ENCODE measurements at regions not wholly inside any gene's neighbourhood (a gene's known extent, or its start where the extent isn't known, plus 50 kb on each side); places are given as distances from the start of the nearest gene placed in this dataset.

- no peak for DNase-seq (ENCODE audit: low read depth in 3 of 3, low spot score in 1 of 3)
These were observed 256.7 kb upstream of the GNAI1 start for GRCh38 chr7:79877874-79878465.

- DNase-seq (ENCODE audit: low read depth in 3 of 3, low spot score in 1 of 3) = no peak
These were observed 257.8 kb upstream of the GNAI1 start for GRCh38 chr7:79876848-79877252.

DNA sequence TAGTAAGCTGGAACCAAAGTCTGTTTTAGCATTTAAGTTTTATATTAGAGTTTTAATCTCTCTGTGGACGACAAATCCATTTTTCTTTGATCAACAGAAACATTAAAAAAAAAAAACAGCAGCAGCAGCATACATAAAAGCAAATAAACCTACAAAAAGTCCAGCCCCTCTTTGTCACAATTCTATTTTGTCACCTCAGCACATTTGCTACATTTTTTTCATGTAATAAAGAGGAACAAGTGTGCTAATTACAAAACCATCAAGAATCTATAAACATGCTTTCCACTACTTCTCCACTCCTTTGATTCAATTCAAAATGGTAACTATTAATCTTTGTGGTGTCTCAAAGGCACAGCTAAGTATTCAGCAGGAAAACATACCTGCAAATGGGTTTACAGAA, 259.8 kb upstream of the GNAI1 start:
- DNase-seq (ENCODE audit: low read depth in 3 of 3, low spot score in 1 of 3) = no peak

DNA sequence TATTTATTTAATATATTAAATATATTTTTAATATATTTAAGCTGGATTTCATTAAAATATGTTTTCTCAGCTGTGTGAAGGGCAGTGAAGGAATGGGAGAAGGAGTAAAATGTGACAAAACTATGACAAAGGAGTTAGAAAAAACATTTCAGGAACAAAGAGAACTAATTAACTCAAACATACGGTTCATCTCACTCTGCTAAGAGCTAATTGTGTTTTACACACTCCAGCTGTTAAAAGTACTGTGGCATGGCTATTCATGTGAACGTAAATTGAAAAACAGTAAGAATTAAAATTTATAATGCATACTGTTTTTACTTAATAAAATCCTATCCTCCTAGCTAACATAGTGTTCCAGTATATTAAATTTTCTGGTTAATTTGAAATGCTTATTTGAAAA, 262.5 kb upstream of the GNAI1 start:
- DNase-seq (ENCODE audit: low read depth in 3 of 3, low spot score in 1 of 3) = no peak

GRCh38 chr7:79868010-79868409, 266.6 kb upstream of the GNAI1 start:
- no peak for DNase-seq (ENCODE audit: low read depth in 3 of 3, low spot score in 1 of 3)

GRCh38 chr7:79862447-79863210, 272.0 kb upstream of the GNAI1 start:
- DNase-seq (ENCODE audit: low read depth in 3 of 3, low spot score in 1 of 3) = no peak

GRCh38 chr7:79855172-79855571, 279.5 kb upstream of the GNAI1 start:
- DNase-seq (ENCODE audit: low read depth in 3 of 3, low spot score in 1 of 3) = no peak

DNA sequence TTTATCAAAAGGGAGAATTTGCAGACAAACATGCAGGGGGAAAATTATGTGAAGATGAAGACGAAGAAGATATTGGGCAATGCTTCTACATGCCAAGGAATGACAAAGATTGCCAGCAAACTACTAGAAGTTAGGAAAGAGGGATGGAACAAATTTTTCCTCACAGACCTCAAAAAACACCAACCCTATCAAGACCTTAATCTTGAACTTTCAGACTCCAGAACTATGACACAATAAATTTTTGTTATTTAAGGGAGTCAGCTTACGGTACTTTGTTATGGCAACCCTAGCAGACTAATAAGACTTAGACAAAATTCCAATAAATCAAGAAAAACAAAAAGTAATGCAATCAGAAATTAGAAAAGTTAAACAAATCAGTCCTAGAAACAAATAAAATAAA, 280.0 kb upstream of the GNAI1 start:
- no peak for DNase-seq (ENCODE audit: low read depth in 3 of 3, low spot score in 1 of 3)

- DNase-seq (ENCODE audit: low read depth in 3 of 3, low spot score in 1 of 3) = no peak
These were observed 296.7 kb upstream of the GNAI1 start for GRCh38 chr7:79837915-79838314.

DNA sequence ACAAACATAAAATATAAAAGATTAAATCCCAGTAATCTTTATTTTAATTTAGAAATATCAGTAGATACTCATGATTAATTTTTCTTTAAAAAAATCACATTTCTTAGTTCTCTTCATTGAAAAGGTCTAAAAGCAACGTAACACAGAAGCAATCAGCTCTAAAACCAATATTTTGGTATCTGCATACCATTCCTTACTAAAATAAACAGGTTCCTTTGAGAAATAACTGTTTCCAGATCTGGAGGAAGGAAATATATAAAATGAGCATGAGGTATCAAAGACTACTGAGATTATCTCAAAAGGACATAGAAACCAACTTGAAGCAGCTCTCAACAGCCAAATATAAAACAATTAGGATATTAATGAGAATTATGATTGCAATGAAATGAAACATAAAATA, 301.0 kb upstream of the GNAI1 start:
- DNase-seq (ENCODE audit: low read depth in 3 of 3, low spot score in 1 of 3) = no peak

- DNase-seq (ENCODE audit: low read depth in 3 of 3, low spot score in 1 of 3) = no peak
These were observed 305.8 kb upstream of the GNAI1 start for GRCh38 chr7:79828866-79829265.

DNA sequence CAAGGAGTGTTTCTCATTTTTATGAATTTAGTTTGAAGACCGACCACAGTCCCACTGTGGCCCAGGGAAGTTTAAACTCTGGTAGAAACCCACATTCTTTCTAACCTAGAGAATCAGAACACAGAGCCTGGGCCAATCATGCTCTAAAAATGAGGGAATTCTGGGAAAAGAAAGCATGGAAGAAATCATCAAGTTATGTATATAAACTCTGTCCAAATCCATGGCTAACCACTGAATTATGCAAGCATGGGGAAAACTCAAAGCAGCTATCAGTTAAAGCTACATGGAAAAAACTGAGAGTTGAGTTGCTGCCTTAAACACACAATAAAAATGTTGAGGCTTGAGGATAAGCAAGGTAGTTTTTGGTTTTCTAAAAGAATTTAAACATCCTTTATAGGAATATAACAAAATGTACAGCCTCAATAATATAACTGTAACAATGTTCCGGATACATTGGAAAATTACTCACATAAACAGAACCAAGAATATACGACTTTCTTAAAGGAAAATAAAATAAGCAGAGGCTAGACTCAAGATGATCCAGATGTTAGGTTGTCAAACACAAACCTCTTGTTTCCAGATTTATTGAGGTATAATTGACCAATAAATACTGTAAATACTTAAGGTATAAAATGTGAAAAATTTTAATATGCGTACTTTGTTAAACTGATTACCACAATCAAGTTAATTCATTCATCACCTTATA, 311.2 kb upstream of the GNAI1 start:
- no peak for DNase-seq (ENCODE audit: low read depth in 3 of 3, low spot score in 1 of 3)

DNA sequence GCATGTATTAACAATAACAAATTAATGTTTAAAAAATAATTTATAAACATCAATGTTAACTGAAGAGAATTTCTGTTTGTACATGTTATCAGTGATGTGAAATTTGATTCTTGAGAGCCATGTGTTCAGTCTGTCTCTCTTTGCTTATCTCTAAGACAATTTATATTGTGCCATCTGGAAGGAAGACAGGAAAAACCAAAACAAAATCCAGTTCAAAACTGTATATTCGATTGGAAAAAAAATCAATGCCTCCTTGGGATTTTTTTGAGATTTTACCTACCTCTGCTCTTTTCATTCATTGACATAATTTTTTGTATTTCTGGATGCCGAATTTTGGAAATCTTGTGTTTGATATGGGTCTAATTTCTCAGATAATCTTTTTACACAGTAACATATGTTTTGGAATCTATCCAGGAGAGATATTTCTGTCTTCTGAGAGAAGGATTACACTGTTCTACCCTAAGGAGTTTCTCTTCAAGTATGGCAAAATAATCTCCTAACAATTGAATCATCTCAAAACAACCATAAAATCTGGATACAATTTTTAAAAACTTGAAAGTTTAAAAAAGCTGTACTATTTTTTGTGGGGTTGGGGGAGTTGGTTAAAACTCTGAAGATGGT, 311.9 kb upstream of the GNAI1 start:
- DNase-seq (ENCODE audit: low read depth in 3 of 3, low spot score in 1 of 3) = no peak

DNA sequence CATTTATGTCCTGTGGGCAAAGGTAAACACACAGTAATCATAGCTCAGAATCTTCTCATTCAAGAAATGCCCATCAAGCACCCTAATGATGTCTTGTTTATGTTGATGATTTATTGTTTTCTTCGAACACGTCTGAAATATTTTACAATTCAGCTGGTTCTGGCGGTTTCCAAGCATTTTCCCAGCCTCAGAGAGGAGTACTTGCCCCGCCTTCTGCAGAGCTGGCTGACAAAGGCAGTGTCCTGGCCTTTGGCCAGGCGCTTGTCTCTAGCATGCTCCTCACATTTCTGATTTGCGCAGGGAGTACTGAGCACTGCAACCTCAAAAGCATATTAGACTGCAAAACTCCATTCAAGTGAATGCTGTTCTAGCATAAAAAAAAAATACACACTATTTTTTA, 314.2 kb upstream of the GNAI1 start:
- no peak for DNase-seq (ENCODE audit: low read depth in 3 of 3, low spot score in 1 of 3)

DNA sequence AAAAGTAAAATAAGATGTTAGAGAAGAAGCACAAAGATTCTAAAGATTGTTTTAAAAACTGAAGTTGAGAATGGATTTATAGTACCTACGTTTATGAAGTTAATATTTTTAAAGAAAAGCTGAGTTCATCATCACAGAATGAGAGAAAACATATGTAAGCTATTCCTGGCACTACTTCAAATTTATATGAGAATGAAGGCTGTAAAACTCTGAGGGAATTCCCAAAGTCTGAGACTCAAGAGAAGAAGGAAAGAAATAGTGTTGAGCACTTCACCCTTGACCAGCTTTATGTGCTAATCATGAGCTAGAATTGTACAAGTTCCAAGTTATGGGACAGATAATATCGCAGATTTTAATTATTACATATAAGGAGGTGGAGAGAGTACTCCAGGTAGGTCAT, 323.7 kb upstream of the GNAI1 start:
- no peak for DNase-seq (ENCODE audit: low read depth in 3 of 3, low spot score in 1 of 3)

GRCh38 chr7:79806161-79806734, 328.4 kb upstream of the GNAI1 start:
- no peak for DNase-seq (ENCODE audit: low read depth in 3 of 3, low spot score in 1 of 3)

DNA sequence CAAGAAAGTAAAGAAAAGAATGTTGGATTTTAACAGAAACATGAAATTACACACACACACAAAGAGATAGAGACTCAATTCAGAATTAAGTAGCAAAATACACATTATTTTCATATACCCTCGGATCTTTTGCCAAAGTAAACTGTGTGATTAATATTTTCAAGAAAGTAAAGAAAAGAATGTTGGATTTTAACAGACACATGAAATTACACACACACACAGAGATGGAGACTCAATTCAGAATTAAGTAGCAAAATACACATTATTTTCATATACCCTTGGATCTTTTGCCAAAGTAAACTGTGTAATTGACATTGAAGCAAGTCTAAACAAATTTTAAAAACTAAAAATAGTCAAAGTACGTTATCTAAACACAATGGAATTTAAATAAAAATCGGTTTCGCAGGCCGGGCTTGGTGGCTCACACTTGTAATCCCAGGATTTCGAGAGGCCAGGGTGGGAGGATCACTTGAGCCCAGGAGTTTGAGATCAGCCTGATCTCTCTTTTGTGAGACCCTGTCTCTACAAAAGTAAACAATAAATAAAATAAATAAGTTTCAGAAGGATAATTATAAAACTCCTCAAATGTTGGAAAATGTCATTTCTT, 337.3 kb upstream of the MAGI2 start:
- DNase-seq (ENCODE audit: low read depth in 3 of 3, low spot score in 1 of 3) = no peak

DNA sequence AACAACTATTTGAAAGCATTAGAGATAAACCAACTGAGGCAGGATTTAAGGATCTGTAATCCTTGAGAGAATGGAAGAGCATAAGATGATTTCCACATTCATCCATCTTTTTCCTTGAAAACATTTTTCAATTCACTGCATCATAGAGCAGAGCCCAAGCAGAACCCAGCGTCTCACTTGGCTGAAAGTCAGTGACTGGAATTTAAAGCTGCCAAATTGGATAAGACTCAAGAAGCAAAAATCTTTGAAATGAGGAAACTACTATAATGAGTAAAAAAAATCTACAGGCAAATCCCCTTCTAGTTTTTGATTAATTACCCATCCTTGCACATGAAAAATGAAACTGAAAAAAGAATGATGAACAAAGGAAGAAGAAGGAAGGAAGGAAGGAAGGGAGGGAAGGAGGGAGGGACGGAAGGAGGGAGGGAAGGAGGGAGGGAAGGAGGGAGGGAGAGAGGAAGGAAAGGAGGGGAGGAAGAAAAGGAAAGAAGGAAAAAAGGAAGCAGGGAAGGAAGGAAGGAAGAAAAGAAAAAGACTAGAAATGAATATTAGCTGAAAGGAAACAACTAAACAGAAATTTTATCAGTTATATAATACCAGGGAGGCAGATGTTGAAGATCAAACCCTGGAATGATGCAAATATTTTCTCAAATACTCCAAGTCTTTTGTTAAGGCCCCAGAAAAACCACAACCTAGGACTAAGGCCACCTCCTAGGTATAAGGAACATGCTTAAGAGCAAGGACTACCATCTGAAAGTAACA, 336.3 kb upstream of the MAGI2 start:
- DNase-seq (ENCODE audit: low read depth in 3 of 3, low spot score in 1 of 3) = no peak

- no peak for DNase-seq (ENCODE audit: low read depth in 3 of 3, low spot score in 1 of 3)
These were observed 334.2 kb upstream of the MAGI2 start for GRCh38 chr7:79787623-79788022.

- DNase-seq (ENCODE audit: low read depth in 3 of 3, low spot score in 1 of 3) = no peak
These were observed 333.6 kb upstream of the MAGI2 start for GRCh38 chr7:79787096-79787495.

DNA sequence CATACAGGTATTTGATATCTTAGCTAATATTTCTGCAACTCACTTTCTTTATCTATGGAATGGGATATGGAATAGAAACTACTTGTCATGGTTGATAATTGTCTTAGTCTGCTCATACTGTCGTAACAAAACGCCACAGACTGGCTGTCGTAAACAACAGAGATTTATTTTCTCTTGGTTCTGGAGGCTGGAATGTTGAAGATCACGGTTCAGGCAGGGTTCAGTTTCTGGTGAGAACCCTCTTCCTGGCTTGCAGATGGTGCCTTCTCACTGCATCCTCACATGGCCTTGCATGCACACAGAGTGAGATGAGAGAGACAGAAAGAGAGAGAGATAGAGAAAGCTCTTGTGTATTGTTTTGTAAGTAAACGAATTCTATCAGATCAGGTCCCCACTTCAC, 332.7 kb upstream of the MAGI2 start:
- no peak for DNase-seq (ENCODE audit: low read depth in 3 of 3, low spot score in 1 of 3)
